ENCODE measurements at regions not wholly inside any gene's neighbourhood (a gene's known extent, or its start where the extent isn't known, plus 50 kb on each side); places are given as distances from the start of the nearest gene placed in this dataset.

- Histone ChIP-seq H3K4me1 (no peaks in the 10 kb centered on the region), H3K36me3 (no peaks in the 10 kb centered on the region), H3K27me3 (no peaks in the 10 kb centered on the region), H3K27ac (no peak overlapping the region), H3K4me3 (no peak overlapping the region), H3K9me3 (no peaks in the 10 kb centered on the region)
- WGBS, 2 donors: 84 to 87% methylated on average over 2 of the region's 2 CpGs
- DNase-seq (no peak), ATAC-seq (ENCODE audit: low FRiP score in 2 of 2) (no peak)
- no peak for TF ChIP-seq POLR2A (IDR thresholded peaks at IDR 0.05)
- no peak for TF ChIP-seq POLR2AphosphoS5 (IDR thresholded peaks at IDR 0.05)
- TF ChIP-seq CTCF (IDR thresholded peaks at IDR 0.05): no peak
- TF ChIP-seq EP300 (IDR thresholded peaks at IDR 0.05): no peak
Observed at GRCh38 chr5:66477596-66477995, 118.6 kb upstream of the MAST4 start.

- ATAC-seq (ENCODE audit: low FRiP score in 2 of 2) (no peak), DNase-seq (no peak)
- 75 to 79% methylated on average over 5 of the region's 5 CpGs for WGBS, 2 donors
- no peaks in the 10 kb centered on the region for H3K4me1 ChIP-seq
- H3K9me3 ChIP-seq: peaks cover 0 to 8% (median 4%) of the 10 kb centered on the region in 4 donors
- H3K27ac ChIP-seq: no peak overlapping the region
- H3K36me3 ChIP-seq: no peaks in the 10 kb centered on the region
- no peaks in the 10 kb centered on the region for H3K27me3 ChIP-seq
- no peak overlapping the region for H3K4me3 ChIP-seq
- no peak for TF ChIP-seq CTCF (IDR thresholded peaks at IDR 0.05)
- no peak for TF ChIP-seq POLR2AphosphoS5 (IDR thresholded peaks at IDR 0.05)
- no peak for TF ChIP-seq EP300 (IDR thresholded peaks at IDR 0.05)
- no peak for TF ChIP-seq POLR2A (IDR thresholded peaks at IDR 0.05)
Observed at GRCh38 chr5:66494437-66494836, 101.8 kb upstream of the MAST4 start.

GRCh38 chr5:66498791-66499207, 97.4 kb upstream of the MAST4 start:
- DNase-seq (no peak), ATAC-seq (ENCODE audit: low FRiP score in 2 of 2) (peak; percentile 51 to 77)
- H3K36me3 ChIP-seq: no peaks in the 10 kb centered on the region
- WGBS, 2 donors: 89 to 93% methylated on average over 4 of the region's 4 CpGs
- no peaks in the 10 kb centered on the region for H3K9me3 ChIP-seq
- no peaks in the 10 kb centered on the region for H3K27me3 ChIP-seq
- TF ChIP-seq POLR2A (IDR thresholded peaks at IDR 0.05): no peak
- no peak for TF ChIP-seq CTCF (IDR thresholded peaks at IDR 0.05)
- TF ChIP-seq POLR2AphosphoS5 (IDR thresholded peaks at IDR 0.05): no peak
- no peak for TF ChIP-seq EP300 (IDR thresholded peaks at IDR 0.05)
- no peak overlapping the region for H3K27ac ChIP-seq
- no peak overlapping the region for H3K4me3 ChIP-seq
- no peaks in the 10 kb centered on the region for H3K4me1 ChIP-seq

GRCh38 chr5:66503203-66503789, 92.9 kb upstream of the MAST4 start:
- no peak for TF ChIP-seq POLR2A (IDR thresholded peaks at IDR 0.05)
- H3K9me3 ChIP-seq: no peaks in the 10 kb centered on the region
- H3K27ac ChIP-seq: no peak overlapping the region
- H3K27me3 ChIP-seq: no peaks in the 10 kb centered on the region
- H3K4me3 ChIP-seq: no peak overlapping the region
- H3K36me3 ChIP-seq: no peaks in the 10 kb centered on the region
- DNase-seq: peak in 1 of 2 donors; percentile 78
- H3K4me1 ChIP-seq: no peaks in the 10 kb centered on the region
- no peak for ATAC-seq (ENCODE audit: low FRiP score in 2 of 2)
- 97 to 98% methylated on average over 10 to 30 of the region's 30 CpGs for WGBS, 2 donors

- H3K9me3 ChIP-seq: no peaks in the 10 kb centered on the region
- TF ChIP-seq CTCF (IDR thresholded peaks at IDR 0.05) (no peak), POLR2A (IDR thresholded peaks at IDR 0.05) (no peak), EP300 (IDR thresholded peaks at IDR 0.05) (no peak), POLR2AphosphoS5 (IDR thresholded peaks at IDR 0.05) (no peak)
- H3K27ac ChIP-seq: no peak overlapping the region
- DNase-seq (no peak), ATAC-seq (ENCODE audit: low FRiP score in 2 of 2) (no peak)
- no peak overlapping the region for H3K4me3 ChIP-seq
- no peaks in the 10 kb centered on the region for H3K36me3 ChIP-seq
- 80 to 96% methylated on average over 2 of the region's 2 CpGs for WGBS, 2 donors
- H3K4me1 ChIP-seq: no peaks in the 10 kb centered on the region
- no peaks in the 10 kb centered on the region for H3K27me3 ChIP-seq
Observed at GRCh38 chr5:66507106-66507505, 89.1 kb upstream of the MAST4 start.

Data from upper lobe of left lung (tissue), 6 donors.